Cardiac fibroblast (primary cell): ENCODE measurements at regions not wholly inside any gene's neighbourhood (a gene's known extent, or its start where the extent isn't known, plus 50 kb on each side); places are given as distances from the start of the nearest gene placed in this dataset.
"Not testable (repeated sequence)": the region's sequence is repeated elsewhere in the genome, so short reads cannot be mapped to it uniquely, and the experiment has no call there.

Experiments used
- DNase-seq, 2 donors: peaks; one replicate each; pipeline versions ENCODE4 v3.0.0 to v3.0.0-alpha.2; 2010; ENCODE audit warnings: low read depth in 2 of 2
- H3K4me3 ChIP-seq, 2 donors: replicated peaks in 1 of 2; 1 replicate in 1 of 2; 2 replicates in 1 of 2; pipeline ENCODE4 v1.5.1; 2011; ENCODE audit warnings: low read depth in 2 of 2, low read length in 2 of 2, mild to moderate bottlenecking in 2 of 2, moderate library complexity in 1 of 2
- TF ChIP-seq, protein P1 (sequence below): IDR thresholded peaks from one replicate; pipeline ENCODE4 v1.5.1; 2011; ENCODE audit warnings: low read depth, mild to moderate bottlenecking, low read length, inconsistent platforms

DNA sequence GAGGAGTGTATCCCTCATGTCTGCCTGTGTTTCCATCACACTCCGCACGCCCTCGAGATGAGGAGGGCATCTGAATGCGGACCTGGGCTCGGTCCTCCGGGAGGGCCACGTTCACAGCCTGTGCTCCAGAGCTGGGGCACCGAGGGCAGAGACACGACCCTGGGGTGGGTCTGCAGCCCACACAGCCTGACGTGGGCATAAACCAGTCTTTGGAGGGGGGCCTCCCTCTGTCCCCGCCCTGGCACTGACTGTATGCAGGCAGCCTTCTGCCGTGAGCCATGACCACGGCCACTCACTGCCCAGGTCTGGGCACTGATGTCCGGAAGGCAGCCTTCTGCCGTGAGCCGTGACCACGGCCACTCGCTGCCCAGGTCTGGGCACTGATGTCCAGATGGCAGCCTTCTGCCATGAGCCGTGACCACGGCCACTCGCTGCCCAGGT lies 1425.1 kb downstream of the BRD1 start:
- TF ChIP-seq, protein P1, sequence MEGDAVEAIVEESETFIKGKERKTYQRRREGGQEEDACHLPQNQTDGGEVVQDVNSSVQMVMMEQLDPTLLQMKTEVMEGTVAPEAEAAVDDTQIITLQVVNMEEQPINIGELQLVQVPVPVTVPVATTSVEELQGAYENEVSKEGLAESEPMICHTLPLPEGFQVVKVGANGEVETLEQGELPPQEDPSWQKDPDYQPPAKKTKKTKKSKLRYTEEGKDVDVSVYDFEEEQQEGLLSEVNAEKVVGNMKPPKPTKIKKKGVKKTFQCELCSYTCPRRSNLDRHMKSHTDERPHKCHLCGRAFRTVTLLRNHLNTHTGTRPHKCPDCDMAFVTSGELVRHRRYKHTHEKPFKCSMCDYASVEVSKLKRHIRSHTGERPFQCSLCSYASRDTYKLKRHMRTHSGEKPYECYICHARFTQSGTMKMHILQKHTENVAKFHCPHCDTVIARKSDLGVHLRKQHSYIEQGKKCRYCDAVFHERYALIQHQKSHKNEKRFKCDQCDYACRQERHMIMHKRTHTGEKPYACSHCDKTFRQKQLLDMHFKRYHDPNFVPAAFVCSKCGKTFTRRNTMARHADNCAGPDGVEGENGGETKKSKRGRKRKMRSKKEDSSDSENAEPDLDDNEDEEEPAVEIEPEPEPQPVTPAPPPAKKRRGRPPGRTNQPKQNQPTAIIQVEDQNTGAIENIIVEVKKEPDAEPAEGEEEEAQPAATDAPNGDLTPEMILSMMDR = no peak
- no peak for DNase-seq
- no peak overlapping the region for H3K4me3 ChIP-seq

DNA sequence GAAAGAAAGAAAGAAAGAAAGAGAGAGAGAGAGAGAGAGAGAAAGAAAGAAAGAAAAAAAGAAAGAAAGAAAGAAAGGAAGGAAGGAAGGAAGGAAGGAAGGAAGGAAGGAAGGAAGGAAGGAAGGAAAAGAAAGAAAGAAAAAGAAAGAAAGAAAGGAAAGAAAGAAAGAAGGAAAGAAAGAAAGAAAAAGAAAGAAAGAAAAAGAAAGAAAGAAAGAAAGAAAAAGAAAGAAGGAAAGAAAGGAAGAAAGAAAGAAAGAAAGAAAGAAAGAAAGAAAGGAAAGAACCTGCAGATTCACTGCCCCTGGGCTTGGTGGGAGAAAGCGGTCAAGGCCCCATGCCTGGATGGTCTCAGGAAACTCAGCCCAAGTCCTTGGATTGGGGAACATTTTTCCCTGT lies 1426.2 kb downstream of the BRD1 start:
- DNase-seq, H3K4me3 ChIP-seq: not testable (repeated sequence)

DNA sequence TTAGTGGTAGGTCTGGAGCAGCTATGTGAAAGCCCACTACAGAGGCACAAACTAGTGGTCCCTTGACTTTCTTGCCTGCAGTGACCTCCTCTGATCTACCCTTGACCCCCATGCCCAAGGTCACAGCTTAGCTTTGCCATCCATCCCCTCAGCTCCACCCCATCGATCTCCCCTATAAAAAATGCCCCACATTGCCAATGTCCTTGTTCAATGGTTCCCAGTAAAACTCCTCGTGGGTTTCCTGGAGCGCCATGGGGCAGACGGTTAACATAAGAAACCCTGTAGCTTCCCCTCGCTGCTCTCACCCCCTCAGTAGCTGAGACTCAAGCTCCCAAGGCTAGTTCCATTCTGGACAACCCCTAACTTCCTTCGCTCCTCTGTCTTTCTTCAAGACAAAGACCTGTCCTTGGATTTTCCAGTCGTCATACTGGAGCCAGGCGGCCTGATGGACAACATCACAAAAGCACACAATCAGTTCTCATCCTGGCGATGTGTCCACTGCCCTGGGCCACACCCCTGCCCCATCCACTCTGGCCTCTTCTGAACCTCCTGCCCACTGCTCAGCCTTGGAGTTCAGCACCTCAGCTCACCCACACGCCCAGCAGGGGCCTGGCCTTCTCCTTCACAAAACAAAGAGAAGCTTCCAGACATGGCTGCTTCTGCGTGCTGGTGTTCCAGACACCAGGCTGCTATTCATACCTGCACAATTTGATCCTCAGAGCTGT lies 1429.3 kb downstream of the BRD1 start:
- no peak for DNase-seq
- H3K4me3 ChIP-seq = no peak overlapping the region
- TF ChIP-seq, protein P1 = no peak

DNA sequence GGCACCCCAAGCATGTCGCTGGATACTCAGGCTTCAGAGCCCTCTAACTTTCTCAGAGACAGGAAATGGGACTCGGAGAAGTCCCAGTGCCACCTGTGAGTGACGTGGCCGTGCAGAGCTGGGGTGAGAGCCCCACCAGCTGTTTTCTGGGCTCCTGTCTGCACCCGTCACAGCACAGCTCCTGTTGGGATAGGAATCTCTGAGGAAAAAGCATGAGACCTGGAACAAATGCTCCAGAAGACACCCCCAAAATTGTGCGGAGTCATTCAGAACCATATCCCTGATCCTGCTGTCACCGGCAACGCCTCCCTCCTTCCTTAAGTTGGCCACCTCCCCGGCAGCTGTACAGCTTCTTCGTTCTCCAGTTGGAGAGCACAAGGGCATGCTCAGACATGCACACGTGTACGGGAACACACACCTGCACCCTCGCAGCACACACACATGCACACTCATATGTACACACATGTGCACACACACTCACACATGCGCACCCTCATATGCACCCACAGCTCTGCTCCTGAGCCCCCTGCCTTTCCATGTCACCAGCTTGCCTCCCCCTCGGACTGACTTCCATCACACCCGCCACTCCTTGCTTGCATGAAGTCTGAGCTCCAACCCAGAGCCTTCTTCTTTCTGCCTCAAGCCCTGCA lies 1430.0 kb downstream of the BRD1 start:
- TF ChIP-seq, protein P1 = no peak
- H3K4me3 ChIP-seq = no peak overlapping the region
- DNase-seq = no peak

DNA sequence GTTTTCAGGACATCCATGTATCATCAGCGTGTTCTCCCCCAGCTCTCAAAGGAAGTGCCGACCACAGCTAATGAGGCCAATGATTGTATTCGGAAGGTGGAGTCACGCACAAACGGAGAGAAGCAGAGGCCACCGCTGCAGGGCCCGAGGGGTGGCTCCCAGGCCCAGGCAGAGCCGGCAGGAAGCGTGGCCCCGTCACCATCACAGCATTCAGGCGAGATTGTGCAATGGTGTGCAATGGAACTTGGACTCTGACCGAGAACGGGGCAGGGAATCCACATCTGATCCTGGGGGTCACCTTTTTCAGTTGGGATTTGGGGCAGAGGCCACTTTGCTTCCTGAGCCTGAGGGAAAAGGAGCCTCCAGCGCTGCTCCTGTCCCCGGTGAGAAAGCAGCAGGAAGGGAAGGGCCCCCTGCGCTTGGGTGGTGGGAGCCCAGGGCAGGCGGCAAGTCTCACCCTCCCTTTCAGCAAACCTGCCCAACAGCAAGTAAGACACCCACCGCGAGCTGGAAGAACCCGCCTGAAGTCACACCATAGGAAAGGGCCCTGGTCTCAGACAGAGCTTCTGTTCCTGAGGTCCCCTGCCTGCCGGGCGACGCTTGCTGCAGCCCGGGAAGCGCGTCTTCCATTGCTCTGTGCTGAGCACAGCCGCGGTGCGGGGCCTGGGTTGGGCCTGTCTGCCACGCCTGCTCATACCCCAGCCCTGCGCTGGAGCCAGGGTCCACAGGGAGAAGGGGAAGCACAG lies 1430.7 kb downstream of the BRD1 start:
- DNase-seq = no peak
- H3K4me3 ChIP-seq = no peak overlapping the region
- TF ChIP-seq, protein P1 = no peak

DNA sequence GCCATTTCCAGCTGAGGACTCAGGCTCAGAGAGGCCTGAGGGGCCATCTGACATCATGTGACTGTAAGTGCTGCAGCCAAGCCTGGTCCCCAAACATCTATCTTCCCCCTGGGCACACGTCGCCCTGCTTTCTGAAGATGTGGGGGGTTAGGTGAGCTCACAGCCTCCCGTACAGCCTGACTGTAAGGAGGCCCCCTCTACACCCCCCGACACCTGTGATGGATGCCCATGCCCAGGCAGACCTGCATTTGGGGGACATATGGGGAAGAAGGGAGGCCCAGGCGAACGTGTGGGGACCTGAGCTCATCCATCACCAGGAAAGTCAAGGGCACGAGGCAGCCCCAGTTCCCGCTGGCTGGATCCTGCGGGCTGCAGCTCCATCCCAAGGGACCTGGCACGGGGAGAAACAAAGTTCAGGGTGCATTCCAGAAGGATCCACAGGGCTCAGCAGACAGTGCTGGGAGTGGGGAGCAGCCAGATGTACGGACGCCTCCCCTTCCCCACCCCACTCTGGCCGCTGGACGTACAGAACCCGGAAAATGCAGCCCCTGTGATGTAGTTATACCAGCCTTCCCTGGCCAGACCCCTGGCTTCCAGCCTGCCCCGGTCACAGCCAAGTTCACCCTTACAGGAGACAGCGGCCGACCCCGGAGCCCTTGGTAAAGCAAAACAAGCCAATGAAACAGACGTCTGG lies 1431.4 kb downstream of the BRD1 start:
- DNase-seq = no peak
- TF ChIP-seq, protein P1 = no peak
- no peak overlapping the region for H3K4me3 ChIP-seq
